BJ (cell line): ENCODE measurements at regions not wholly inside any gene's neighbourhood (a gene's known extent, or its start where the extent isn't known, plus 50 kb on each side); places are given as distances from the start of the nearest gene placed in this dataset.
"Not testable (repeated sequence)": the region's sequence is repeated elsewhere in the genome, so short reads cannot be mapped to it uniquely, and the experiment has no call there.

ENCODE experiments used
- CTCF ChIA-PET: fragments of 350-600 bp; formaldehyde crosslinking; extraction: SDS; loops from one replicate; lab custom pipeline; 2021; ENCODE audit warnings: antibody characterized with exemption, inconsistent platforms; lab: Yijun Ruan, JAX
- POLR2A ChIA-PET: fragments of 300-600 bp; sonication (Branson Sonifier 250); formaldehyde crosslinking; extraction: SDS; loops from one replicate; lab custom pipeline; 2021; ENCODE audit warnings: antibody characterized with exemption; lab: Charles Lee
- DNase-seq: peaks from one replicate; pipeline ENCODE4 v3.0.0-alpha.2; 2011; ENCODE audit warnings: low read depth
- H3K27me3 ChIP-seq: 2 replicates; pipeline ENCODE4 v1.6.0; 2011; ENCODE audit warnings: low read length; ENCODE audit not compliant: control insufficient read depth, insufficient read depth
- H3K36me3 ChIP-seq: 2 replicates; pipeline ENCODE4 v1.5.1; 2011; ENCODE audit warnings: low read length; ENCODE audit not compliant: control insufficient read depth, insufficient read depth
- H3K4me3 ChIP-seq: 2 replicates; pipeline ENCODE4 v1.5.1; 2011; ENCODE audit warnings: low read depth, mild to moderate bottlenecking, control low read depth, low read length
- TF ChIP-seq, protein P1 (sequence below): IDR thresholded peaks from 2 replicates; pipeline ENCODE4 v1.5.1; 2011; ENCODE audit warnings: low read depth, mild to moderate bottlenecking, control low read depth, inconsistent platforms, low read length, moderate library complexity; ENCODE audit not compliant: insufficient read depth

DNA sequence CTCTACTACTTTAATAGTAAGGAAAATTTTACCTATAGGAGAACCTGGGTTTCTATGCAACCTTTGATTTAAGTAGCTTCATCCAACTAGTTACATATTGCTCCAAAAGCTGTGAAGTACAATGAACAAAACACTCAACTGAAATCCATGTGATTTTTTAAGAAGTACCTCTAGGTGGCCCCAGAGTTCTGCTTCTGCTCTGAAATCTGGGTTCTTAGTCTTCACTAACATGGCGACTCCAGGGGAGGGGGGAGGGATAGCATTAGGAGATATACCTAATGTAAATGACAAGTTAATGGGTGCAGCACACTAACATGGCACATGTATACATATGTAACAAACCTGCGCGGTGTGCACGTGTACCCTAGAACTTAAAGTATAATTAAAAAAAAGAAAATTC is 73.4 kb upstream of the MAGEB2 start:
- TF ChIP-seq, protein P1, sequence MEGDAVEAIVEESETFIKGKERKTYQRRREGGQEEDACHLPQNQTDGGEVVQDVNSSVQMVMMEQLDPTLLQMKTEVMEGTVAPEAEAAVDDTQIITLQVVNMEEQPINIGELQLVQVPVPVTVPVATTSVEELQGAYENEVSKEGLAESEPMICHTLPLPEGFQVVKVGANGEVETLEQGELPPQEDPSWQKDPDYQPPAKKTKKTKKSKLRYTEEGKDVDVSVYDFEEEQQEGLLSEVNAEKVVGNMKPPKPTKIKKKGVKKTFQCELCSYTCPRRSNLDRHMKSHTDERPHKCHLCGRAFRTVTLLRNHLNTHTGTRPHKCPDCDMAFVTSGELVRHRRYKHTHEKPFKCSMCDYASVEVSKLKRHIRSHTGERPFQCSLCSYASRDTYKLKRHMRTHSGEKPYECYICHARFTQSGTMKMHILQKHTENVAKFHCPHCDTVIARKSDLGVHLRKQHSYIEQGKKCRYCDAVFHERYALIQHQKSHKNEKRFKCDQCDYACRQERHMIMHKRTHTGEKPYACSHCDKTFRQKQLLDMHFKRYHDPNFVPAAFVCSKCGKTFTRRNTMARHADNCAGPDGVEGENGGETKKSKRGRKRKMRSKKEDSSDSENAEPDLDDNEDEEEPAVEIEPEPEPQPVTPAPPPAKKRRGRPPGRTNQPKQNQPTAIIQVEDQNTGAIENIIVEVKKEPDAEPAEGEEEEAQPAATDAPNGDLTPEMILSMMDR: peak; percentile 34
- Histone ChIP-seq H3K4me3 (no peak overlapping the region), H3K27me3 (no peaks in the 10 kb centered on the region), H3K36me3 (no peaks in the 10 kb centered on the region)
- POLR2A ChIA-PET: interaction anchor here (0.7 kb wide), 1 partner anchor 132 kb away, joined by 21 read pairs; no protein-coding TSS in a partner anchor
- CTCF ChIA-PET: interaction anchor here (0.6 to 1.4 kb wide), 7 partner anchors 10 to 636 kb away, joined by 3 to 7 read pairs (median 3); no protein-coding TSS in a partner anchor
- DNase-seq: no peak

DNA sequence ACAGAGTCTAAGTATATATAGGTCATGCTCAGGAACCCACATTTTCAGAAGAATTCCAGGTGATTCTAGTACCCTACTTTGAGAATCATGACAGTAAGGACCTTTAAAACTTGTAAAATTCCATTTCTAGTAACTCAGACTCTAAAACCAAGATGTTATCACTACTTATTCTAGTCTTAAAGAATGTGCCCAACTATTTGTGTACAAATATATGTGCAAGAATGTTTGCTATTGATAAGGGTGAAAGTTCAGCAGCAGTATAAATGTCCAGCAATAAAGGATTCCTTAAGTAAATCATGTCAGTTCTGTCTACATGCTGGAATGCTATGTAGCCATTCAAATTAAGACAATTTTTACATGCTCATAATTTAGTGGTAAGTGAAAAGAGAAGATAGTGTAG is 71.1 kb upstream of the MAGEB2 start:
- POLR2A ChIA-PET: no interaction called here
- TF ChIP-seq, protein P1: no peak
- CTCF ChIA-PET: no interaction called here
- Histone ChIP-seq H3K27me3 (no peaks in the 10 kb centered on the region), H3K4me3 (no peak overlapping the region), H3K36me3 (no peaks in the 10 kb centered on the region)
- DNase-seq: no peak

- CTCF ChIA-PET: no interaction called here
- TF ChIP-seq, protein P1: no peak
- no peak for DNase-seq
- no peaks in the 10 kb centered on the region for H3K27me3 ChIP-seq
- no peaks in the 10 kb centered on the region for H3K36me3 ChIP-seq
- POLR2A ChIA-PET: no interaction called here
- no peak overlapping the region for H3K4me3 ChIP-seq
These were observed 70.2 kb upstream of the MAGEB2 start for GRCh38 chrX:30144971-30145731.

DNA sequence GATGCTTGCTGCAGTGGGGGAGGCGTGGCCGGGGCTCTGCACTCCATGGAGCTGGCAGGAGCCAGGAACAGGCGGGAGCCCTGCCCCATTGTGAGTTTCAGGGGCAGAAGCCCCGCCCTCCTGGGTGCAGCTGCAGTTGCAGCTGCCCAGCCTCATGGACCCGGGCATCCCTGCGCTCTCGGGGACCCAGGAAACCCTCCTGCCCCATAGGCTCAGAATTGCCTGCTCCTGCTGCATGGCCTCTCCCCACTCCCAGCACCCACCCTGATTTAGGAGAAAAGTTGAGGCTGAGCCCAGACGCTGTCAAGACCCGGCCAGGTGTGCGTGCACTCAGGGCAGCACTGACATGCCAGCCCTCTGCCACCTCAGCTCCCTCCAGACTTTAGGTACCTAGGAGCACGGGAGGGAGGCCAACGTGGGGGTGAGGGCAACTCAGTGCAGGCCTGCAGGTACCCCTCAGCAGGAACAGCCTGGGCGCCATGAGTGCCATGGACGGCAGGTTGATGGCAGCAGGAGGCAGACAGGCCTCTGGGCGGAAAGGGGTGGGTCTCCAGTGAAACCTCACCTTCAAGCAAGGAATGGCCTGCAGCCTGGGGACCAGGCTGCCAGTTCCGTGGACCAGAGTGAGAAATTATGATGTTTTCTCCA is 67.2 kb upstream of the MAGEB2 start:
- no peak for DNase-seq
- no peaks in the 10 kb centered on the region for H3K27me3 ChIP-seq
- H3K36me3 ChIP-seq: no peaks in the 10 kb centered on the region
- CTCF ChIA-PET: no interaction called here
- no peak overlapping the region for H3K4me3 ChIP-seq
- POLR2A ChIA-PET: no interaction called here
- TF ChIP-seq, protein P1: no peak

GRCh38 chrX:30149206-30149605 is 66.2 kb upstream of the MAGEB2 start:
- H3K4me3 ChIP-seq, H3K36me3 ChIP-seq, DNase-seq, H3K27me3 ChIP-seq, POLR2A ChIA-PET, CTCF ChIA-PET: not testable (repeated sequence)
